ENCODE measurements at regions not wholly inside any gene's neighbourhood (a gene's known extent, or its start where the extent isn't known, plus 50 kb on each side); places are given as distances from the start of the nearest gene placed in this dataset.

- Mint-ChIP-seq H3K4me1 (ENCODE audit: low read depth, unreplicated experiment) (no peaks in the 10 kb centered on the region), H3K36me3 (ENCODE audit: low read depth, unreplicated experiment) (no peaks in the 10 kb centered on the region), H3K27me3 (ENCODE audit: low read depth, unreplicated experiment) (peaks cover 7% of the 10 kb centered on the region), H3K27ac (ENCODE audit: unreplicated experiment) (no peak overlapping the region), H3K4me3 (ENCODE audit: unreplicated experiment) (no peak overlapping the region), H3K9me3 (ENCODE audit: unreplicated experiment) (no peaks in the 10 kb centered on the region)
- H2AFZ ChIP-seq (ENCODE audit: low read depth, low read length): no peak overlapping the region
- no peak for TF ChIP-seq EZH2 (IDR thresholded peaks at IDR 0.05; ENCODE audit: insufficient read depth, low read length)
- TF ChIP-seq, protein P1, sequence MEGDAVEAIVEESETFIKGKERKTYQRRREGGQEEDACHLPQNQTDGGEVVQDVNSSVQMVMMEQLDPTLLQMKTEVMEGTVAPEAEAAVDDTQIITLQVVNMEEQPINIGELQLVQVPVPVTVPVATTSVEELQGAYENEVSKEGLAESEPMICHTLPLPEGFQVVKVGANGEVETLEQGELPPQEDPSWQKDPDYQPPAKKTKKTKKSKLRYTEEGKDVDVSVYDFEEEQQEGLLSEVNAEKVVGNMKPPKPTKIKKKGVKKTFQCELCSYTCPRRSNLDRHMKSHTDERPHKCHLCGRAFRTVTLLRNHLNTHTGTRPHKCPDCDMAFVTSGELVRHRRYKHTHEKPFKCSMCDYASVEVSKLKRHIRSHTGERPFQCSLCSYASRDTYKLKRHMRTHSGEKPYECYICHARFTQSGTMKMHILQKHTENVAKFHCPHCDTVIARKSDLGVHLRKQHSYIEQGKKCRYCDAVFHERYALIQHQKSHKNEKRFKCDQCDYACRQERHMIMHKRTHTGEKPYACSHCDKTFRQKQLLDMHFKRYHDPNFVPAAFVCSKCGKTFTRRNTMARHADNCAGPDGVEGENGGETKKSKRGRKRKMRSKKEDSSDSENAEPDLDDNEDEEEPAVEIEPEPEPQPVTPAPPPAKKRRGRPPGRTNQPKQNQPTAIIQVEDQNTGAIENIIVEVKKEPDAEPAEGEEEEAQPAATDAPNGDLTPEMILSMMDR (IDR thresholded peaks at IDR 0.05; ENCODE audit: insufficient read depth, low read depth, low read length): no peak
- no peaks in the 10 kb centered on the region for H3K36me3 ChIP-seq (ENCODE audit: insufficient read depth, low read length)
- H3K4me3 ChIP-seq (ENCODE audit: insufficient read depth, low read depth, low read length): no peak overlapping the region
- H3K27ac ChIP-seq (ENCODE audit: low read depth, low read length): no peak overlapping the region
- no peaks in the 10 kb centered on the region for H3K27me3 ChIP-seq (ENCODE audit: insufficient read depth, low read length)
- no peaks in the 10 kb centered on the region for H3K79me2 ChIP-seq (ENCODE audit: insufficient read depth, low read length)
- H3K9ac ChIP-seq (ENCODE audit: low read length): no peak overlapping the region
- no peaks in the 10 kb centered on the region for H4K20me1 ChIP-seq (ENCODE audit: insufficient read depth, low read length)
- no peak for DNase-seq (ENCODE audit: low read depth)
- H3K9me3 ChIP-seq (ENCODE audit: insufficient read depth, low read depth, low read length): no peaks in the 10 kb centered on the region
- FAIRE-seq: no peak
- no peak overlapping the region for H3K4me2 ChIP-seq (ENCODE audit: low read length)
- H3K4me1 ChIP-seq (ENCODE audit: insufficient read depth, low read length): no peaks in the 10 kb centered on the region
Observed at GRCh38 chr18:61123309-61123708, 209.9 kb upstream of the CDH20 start.

- no peak overlapping the region for H3K9ac ChIP-seq (ENCODE audit: low read length)
- Mint-ChIP-seq H3K27me3 (ENCODE audit: low read depth, unreplicated experiment) (peaks cover 3% of the 10 kb centered on the region), H3K9me3 (ENCODE audit: unreplicated experiment) (no peaks in the 10 kb centered on the region), H3K36me3 (ENCODE audit: low read depth, unreplicated experiment) (no peaks in the 10 kb centered on the region), H3K27ac (ENCODE audit: unreplicated experiment) (no peak overlapping the region), H3K4me3 (ENCODE audit: unreplicated experiment) (no peak overlapping the region), H3K4me1 (ENCODE audit: low read depth, unreplicated experiment) (no peaks in the 10 kb centered on the region)
- TF ChIP-seq, protein P1 (IDR thresholded peaks at IDR 0.05; ENCODE audit: insufficient read depth, low read depth, low read length): no peak
- TF ChIP-seq EZH2 (IDR thresholded peaks at IDR 0.05; ENCODE audit: insufficient read depth, low read length): no peak
- H3K4me2 ChIP-seq (ENCODE audit: low read length): no peak overlapping the region
- H3K27ac ChIP-seq (ENCODE audit: low read depth, low read length): no peak overlapping the region
- H3K4me1 ChIP-seq (ENCODE audit: insufficient read depth, low read length): no peaks in the 10 kb centered on the region
- H3K9me3 ChIP-seq (ENCODE audit: insufficient read depth, low read depth, low read length): no peaks in the 10 kb centered on the region
- no peak overlapping the region for H3K4me3 ChIP-seq (ENCODE audit: insufficient read depth, low read depth, low read length)
- no peak for FAIRE-seq
- no peak overlapping the region for H2AFZ ChIP-seq (ENCODE audit: low read depth, low read length)
- no peaks in the 10 kb centered on the region for H3K36me3 ChIP-seq (ENCODE audit: insufficient read depth, low read length)
- no peaks in the 10 kb centered on the region for H3K27me3 ChIP-seq (ENCODE audit: insufficient read depth, low read length)
- no peaks in the 10 kb centered on the region for H4K20me1 ChIP-seq (ENCODE audit: insufficient read depth, low read length)
- no peaks in the 10 kb centered on the region for H3K79me2 ChIP-seq (ENCODE audit: insufficient read depth, low read length)
- no peak for DNase-seq (ENCODE audit: low read depth)
Observed at GRCh38 chr18:61127714-61128467, 205.3 kb upstream of the CDH20 start.

- H3K27ac ChIP-seq (ENCODE audit: low read depth, low read length): no peak overlapping the region
- FAIRE-seq (no peak), DNase-seq (ENCODE audit: low read depth) (no peak)
- Mint-ChIP-seq H3K4me1 (ENCODE audit: low read depth, unreplicated experiment) (no peaks in the 10 kb centered on the region), H3K36me3 (ENCODE audit: low read depth, unreplicated experiment) (no peaks in the 10 kb centered on the region), H3K27ac (ENCODE audit: unreplicated experiment) (no peak overlapping the region), H3K9me3 (ENCODE audit: unreplicated experiment) (no peaks in the 10 kb centered on the region), H3K27me3 (ENCODE audit: low read depth, unreplicated experiment) (no peaks in the 10 kb centered on the region), H3K4me3 (ENCODE audit: unreplicated experiment) (no peak overlapping the region)
- H3K4me3 ChIP-seq (ENCODE audit: insufficient read depth, low read depth, low read length): no peak overlapping the region
- H4K20me1 ChIP-seq (ENCODE audit: insufficient read depth, low read length): no peaks in the 10 kb centered on the region
- H3K36me3 ChIP-seq (ENCODE audit: insufficient read depth, low read length): no peaks in the 10 kb centered on the region
- no peaks in the 10 kb centered on the region for H3K27me3 ChIP-seq (ENCODE audit: insufficient read depth, low read length)
- H3K4me1 ChIP-seq (ENCODE audit: insufficient read depth, low read length): no peaks in the 10 kb centered on the region
- TF ChIP-seq EZH2 (IDR thresholded peaks at IDR 0.05; ENCODE audit: insufficient read depth, low read length): no peak
- TF ChIP-seq, protein P1 (IDR thresholded peaks at IDR 0.05; ENCODE audit: insufficient read depth, low read depth, low read length): no peak
- H3K79me2 ChIP-seq (ENCODE audit: insufficient read depth, low read length): no peaks in the 10 kb centered on the region
- H3K9me3 ChIP-seq (ENCODE audit: insufficient read depth, low read depth, low read length): no peaks in the 10 kb centered on the region
- H3K4me2 ChIP-seq (ENCODE audit: low read length): no peak overlapping the region
- H2AFZ ChIP-seq (ENCODE audit: low read depth, low read length): no peak overlapping the region
- no peak overlapping the region for H3K9ac ChIP-seq (ENCODE audit: low read length)
Observed at GRCh38 chr18:61129001-61129400, 204.2 kb upstream of the CDH20 start.

All from astrocyte (in vitro differentiated cells and primary cell).